GM21447 (cell line): ENCODE measurements at regions not wholly inside any gene's neighbourhood (a gene's known extent, or its start where the extent isn't known, plus 50 kb on each side); places are given as distances from the start of the nearest gene placed in this dataset.

Experiments used
- ATAC-seq: cut with Tn5 transposase; IDR thresholded peaks from one replicate; pipeline ENCODE4 v1.9.1; 2021; ENCODE audit not compliant: unreplicated experiment

GRCh38 chr15:62756995-62757360, 285.6 kb upstream of the TPM1 start:
- no peak for ATAC-seq

- no peak for ATAC-seq
Measured at GRCh38 chr15:62757535-62757934, 285.0 kb upstream of the TPM1 start.

- ATAC-seq: no peak
Measured at GRCh38 chr15:62758126-62758951, 284.2 kb upstream of the TPM1 start.

- ATAC-seq: no peak
Measured at GRCh38 chr15:62758952-62759349, 283.6 kb upstream of the TPM1 start.

GRCh38 chr15:62760538-62760937, 282.0 kb upstream of the TPM1 start:
- ATAC-seq: no peak

- no peak for ATAC-seq
Measured at GRCh38 chr15:62765916-62766315, 276.6 kb upstream of the TPM1 start.

- no peak for ATAC-seq
Measured at GRCh38 chr15:62766599-62766998, 275.9 kb upstream of the TPM1 start.

GRCh38 chr15:62769604-62770003, 272.9 kb upstream of the TPM1 start:
- no peak for ATAC-seq

GRCh38 chr15:62770111-62770660, 272.4 kb upstream of the TPM1 start:
- ATAC-seq: no peak

- no peak for ATAC-seq
Measured at GRCh38 chr15:62770752-62771151, 271.8 kb upstream of the TPM1 start.

GRCh38 chr15:62771234-62771633, 271.3 kb upstream of the TPM1 start:
- no peak for ATAC-seq

GRCh38 chr15:62773369-62774165, 269.0 kb upstream of the TPM1 start:
- no peak for ATAC-seq

GRCh38 chr15:62775932-62776331, 266.6 kb upstream of the TPM1 start:
- ATAC-seq: no peak

- ATAC-seq: no peak
Measured at GRCh38 chr15:62777671-62778070, 264.9 kb upstream of the TPM1 start.

- no peak for ATAC-seq
Measured at GRCh38 chr15:62779036-62779770, 263.3 kb upstream of the TPM1 start.

GRCh38 chr15:62779899-62780298, 262.6 kb upstream of the TPM1 start:
- ATAC-seq: no peak

- ATAC-seq: no peak
Measured at GRCh38 chr15:62781081-62781497, 261.5 kb upstream of the TPM1 start.

GRCh38 chr15:62782071-62782841, 260.3 kb upstream of the TPM1 start:
- no peak for ATAC-seq

GRCh38 chr15:62782896-62783295, 259.7 kb upstream of the TPM1 start:
- ATAC-seq: no peak

GRCh38 chr15:62783303-62783957, 259.1 kb upstream of the TPM1 start:
- ATAC-seq: no peak
